Kidney epithelial cell (primary cell): ENCODE measurements at regions not wholly inside any gene's neighbourhood (a gene's known extent, or its start where the extent isn't known, plus 50 kb on each side); places are given as distances from the start of the nearest gene placed in this dataset.

ENCODE experiments used
- DNase-seq: peaks from one replicate; pipeline ENCODE4 v3.0.0-alpha.2; 2010; ENCODE audit warnings: low read depth
- H3K27me3 ChIP-seq: 2 replicates; pipeline ENCODE4 v1.6.0; 2011; ENCODE audit warnings: low read length; ENCODE audit not compliant: control insufficient read depth, insufficient read depth
- H3K36me3 ChIP-seq: 2 replicates; pipeline ENCODE4 v1.5.1; 2011; ENCODE audit warnings: low read length; ENCODE audit not compliant: control insufficient read depth, insufficient read depth
- H3K4me3 ChIP-seq: 2 replicates; pipeline ENCODE4 v1.5.1; 2011; ENCODE audit warnings: low read depth, mild to moderate bottlenecking, control low read depth, low read length
- TF ChIP-seq, protein P1 (sequence below): IDR thresholded peaks from 2 replicates; pipeline ENCODE4 v1.5.1; 2011; ENCODE audit warnings: mild to moderate bottlenecking, moderate library complexity, low read length, control low read depth, inconsistent platforms; ENCODE audit not compliant: insufficient read depth, poor library complexity, severe bottlenecking

DNA sequence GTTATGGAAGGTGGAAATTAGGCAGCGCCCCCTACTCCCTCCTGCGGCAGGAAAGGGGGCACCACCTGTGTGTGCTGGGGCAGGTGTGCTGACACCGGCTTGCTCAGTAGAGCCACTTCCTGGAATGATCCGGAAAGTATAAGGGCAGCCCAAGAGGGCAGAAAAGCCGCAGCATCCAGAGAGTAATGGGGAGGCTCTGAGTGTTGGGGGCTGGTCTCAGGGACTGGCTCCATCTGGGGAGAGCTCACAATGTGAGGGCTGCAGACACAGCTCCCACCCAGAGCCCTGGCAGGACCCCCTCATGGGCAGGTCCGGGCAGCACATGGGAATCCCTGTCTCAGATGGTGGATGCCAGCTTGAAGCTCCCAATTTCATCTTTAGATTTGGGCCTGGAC lies 187.6 kb upstream of the C14orf180 start:
- no peaks in the 10 kb centered on the region for H3K36me3 ChIP-seq
- H3K4me3 ChIP-seq, result no peak overlapping the region
- peaks cover 8% of the 10 kb centered on the region for H3K27me3 ChIP-seq
- DNase-seq, result no peak
- TF ChIP-seq, protein P1, sequence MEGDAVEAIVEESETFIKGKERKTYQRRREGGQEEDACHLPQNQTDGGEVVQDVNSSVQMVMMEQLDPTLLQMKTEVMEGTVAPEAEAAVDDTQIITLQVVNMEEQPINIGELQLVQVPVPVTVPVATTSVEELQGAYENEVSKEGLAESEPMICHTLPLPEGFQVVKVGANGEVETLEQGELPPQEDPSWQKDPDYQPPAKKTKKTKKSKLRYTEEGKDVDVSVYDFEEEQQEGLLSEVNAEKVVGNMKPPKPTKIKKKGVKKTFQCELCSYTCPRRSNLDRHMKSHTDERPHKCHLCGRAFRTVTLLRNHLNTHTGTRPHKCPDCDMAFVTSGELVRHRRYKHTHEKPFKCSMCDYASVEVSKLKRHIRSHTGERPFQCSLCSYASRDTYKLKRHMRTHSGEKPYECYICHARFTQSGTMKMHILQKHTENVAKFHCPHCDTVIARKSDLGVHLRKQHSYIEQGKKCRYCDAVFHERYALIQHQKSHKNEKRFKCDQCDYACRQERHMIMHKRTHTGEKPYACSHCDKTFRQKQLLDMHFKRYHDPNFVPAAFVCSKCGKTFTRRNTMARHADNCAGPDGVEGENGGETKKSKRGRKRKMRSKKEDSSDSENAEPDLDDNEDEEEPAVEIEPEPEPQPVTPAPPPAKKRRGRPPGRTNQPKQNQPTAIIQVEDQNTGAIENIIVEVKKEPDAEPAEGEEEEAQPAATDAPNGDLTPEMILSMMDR, result no peak

DNA sequence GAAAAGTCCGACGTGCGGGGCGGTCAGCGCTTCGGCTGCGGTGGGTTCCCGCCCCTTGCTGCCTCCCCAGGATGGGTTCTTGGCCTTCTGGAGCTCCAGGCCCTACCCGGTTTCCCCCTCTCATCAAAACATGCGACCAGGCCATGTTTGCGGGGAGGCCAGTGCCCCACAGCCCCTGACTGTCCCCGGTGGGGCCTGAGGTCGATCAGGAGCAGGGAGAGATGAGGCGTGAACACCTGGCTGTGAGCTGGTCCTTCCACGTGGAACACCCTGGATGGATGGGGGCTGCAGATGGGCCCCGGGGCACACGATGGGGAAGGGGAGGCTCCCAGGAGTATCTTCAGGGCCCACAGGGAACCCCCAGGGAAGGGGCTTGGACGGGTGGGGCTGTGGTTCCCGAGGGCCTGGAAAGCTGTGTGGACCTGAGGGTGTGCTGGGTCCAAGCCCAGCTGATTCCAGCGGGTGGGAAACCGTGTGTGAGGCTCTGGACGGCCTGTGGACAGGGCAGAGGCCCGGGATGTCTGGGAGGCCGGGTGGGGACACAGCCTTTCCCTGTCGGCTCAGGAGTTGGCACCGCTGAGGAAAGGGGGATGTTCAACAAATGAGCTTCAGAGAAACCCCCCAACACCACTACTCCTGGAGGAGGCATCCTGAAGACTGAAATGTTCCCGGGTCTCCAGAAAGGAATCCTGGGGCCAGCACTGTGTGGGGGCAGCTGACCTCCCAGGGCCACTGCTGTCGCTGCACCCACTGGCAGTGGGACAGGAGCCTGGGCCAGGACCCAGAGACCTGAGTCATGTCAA lies 187.0 kb upstream of the C14orf180 start:
- peaks cover 8% of the 10 kb centered on the region for H3K27me3 ChIP-seq
- no peak for DNase-seq
- H3K4me3 ChIP-seq, result no peak overlapping the region
- TF ChIP-seq, protein P1, result no peak
- H3K36me3 ChIP-seq, result no peaks in the 10 kb centered on the region

DNA sequence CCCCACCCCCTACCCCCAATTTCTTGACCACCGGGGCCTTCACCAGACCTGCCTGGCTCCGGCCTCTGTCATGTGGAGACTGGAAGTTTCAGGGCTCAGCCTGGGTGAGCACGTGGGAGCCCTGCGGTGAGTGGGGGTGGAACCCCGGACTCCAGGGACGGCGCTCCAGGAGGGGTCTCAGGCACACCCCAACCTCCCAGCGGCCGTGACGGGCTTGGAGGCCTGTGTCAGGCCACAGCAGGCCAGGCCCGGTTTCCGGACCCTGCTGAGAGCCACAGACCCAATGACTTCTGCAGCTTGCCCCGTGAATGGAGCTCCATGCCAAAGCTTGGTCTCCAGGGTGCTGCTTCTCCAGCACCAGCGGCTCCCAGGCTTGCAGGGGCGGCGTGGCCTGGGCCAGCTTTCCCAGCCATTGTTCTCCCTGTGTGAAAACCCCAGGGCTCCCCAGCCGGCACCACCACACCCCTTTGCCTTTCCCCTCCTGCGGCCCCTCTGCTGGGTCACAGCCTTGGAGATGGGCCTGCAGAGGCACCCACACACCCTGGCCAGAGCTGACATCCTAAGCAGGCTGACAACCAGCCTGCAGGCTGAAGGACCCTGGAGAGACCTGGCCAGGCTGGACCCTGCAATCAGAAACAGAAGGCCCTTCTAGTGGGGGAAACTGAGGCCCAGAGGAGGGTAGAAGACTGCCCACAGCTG lies 186.2 kb upstream of the C14orf180 start:
- TF ChIP-seq, protein P1, result no peak
- DNase-seq, result no peak
- peaks cover 8% of the 10 kb centered on the region for H3K27me3 ChIP-seq
- H3K36me3 ChIP-seq, result no peaks in the 10 kb centered on the region
- no peak overlapping the region for H3K4me3 ChIP-seq

DNA sequence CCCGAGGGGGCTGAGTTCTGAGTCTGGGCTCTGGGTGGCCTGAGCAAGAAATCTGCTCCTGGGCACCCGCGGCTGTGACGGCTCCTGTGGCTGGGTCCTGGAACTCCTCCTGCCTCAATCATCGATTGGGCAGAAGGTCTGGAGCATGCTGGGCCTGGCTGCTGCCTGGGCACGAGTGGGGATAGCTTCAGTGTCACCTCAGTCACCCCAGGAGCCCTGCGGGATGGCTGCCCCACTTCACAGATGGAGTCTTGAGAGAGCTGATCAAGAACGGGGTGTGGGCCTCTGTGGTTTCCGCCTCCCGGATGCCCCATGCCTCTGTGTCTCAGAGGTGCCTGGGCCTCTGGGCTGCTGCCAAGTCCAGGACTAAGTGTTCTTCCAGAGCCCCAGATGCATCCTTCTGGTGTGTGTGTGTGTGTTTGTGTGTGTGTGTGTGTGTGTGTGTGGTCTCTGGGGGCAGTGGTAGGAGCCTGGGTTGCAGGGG lies 185.6 kb upstream of the C14orf180 start:
- no peak overlapping the region for H3K4me3 ChIP-seq
- TF ChIP-seq, protein P1, result no peak
- peaks cover 8% of the 10 kb centered on the region for H3K27me3 ChIP-seq
- DNase-seq, result no peak
- no peaks in the 10 kb centered on the region for H3K36me3 ChIP-seq

DNA sequence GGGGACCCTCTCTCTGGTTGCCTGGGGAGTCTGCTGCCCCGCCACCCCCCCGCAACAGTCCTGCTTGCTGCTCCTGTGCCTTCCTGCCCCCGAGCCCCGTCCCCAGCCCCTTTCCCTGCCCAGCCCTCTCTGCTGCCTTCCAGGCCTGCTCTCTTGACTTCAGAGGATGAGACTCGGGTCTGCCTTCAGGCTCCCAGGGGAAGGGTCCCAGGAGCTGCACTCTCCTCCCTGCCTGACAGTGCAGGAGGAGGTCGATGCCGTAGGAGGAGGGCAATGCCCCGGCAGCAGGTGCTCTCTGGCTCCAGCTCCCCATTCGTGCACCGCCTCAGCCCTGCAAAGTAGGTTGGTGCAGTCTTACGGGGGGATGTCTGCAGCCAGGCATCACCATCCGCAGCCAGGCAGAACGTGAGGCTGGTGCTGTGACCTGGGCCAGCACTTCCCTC lies 185.1 kb upstream of the C14orf180 start:
- no peak for DNase-seq
- TF ChIP-seq, protein P1, result no peak
- peaks cover 8% of the 10 kb centered on the region for H3K27me3 ChIP-seq

More for the DNA sequence above, 185.1 kb upstream of the C14orf180 start:
- Histone ChIP-seq H3K4me3 (no peak overlapping the region), H3K36me3 (no peaks in the 10 kb centered on the region)
